Karpas-422 (cell line): ENCODE measurements at regions not wholly inside any gene's neighbourhood (a gene's known extent, or its start where the extent isn't known, plus 50 kb on each side); places are given as distances from the start of the nearest gene placed in this dataset.

Experiments used
- DNase-seq: peaks from one replicate; pipeline ENCODE4 v3.0.0-alpha.2; 2015
- H2AFZ ChIP-seq: fragments of 200-600 bp; sonication (generic); 2 replicates; pipeline ENCODE4 v1.6.1; 2014; ENCODE audit warnings: antibody characterized with exemption, low read length, mixed read lengths
- H3K27ac ChIP-seq: fragments of 200-600 bp; sonication (generic); 2 replicates; pipeline ENCODE4 v1.5.1; 2014; ENCODE audit warnings: mild to moderate bottlenecking, low read length, moderate library complexity
- H3K27me3 ChIP-seq: fragments of 200-600 bp; sonication (generic); 2 replicates; pipeline ENCODE4 v1.6.1; 2014; ENCODE audit warnings: low read length, mixed read lengths
- H3K36me3 ChIP-seq: fragments of 200-600 bp; sonication (generic); 2 replicates; pipeline ENCODE4 v1.6.1; 2014; ENCODE audit warnings: low read length, mixed read lengths; ENCODE audit not compliant: insufficient read depth
- H3K4me1 ChIP-seq: fragments of 200-600 bp; sonication (generic); 2 replicates; pipeline ENCODE4 v1.6.1; 2014; ENCODE audit warnings: mild to moderate bottlenecking, low read length, mixed read lengths
- H3K4me2 ChIP-seq: fragments of 200-600 bp; sonication (generic); 2 replicates; pipeline ENCODE4 v1.6.1; 2014; ENCODE audit warnings: low read length, low read depth, mild to moderate bottlenecking; ENCODE audit not compliant: poor library complexity, severe bottlenecking
- H3K4me3 ChIP-seq: fragments of 200-600 bp; sonication (generic); 2 replicates; pipeline ENCODE4 v1.5.1; 2014; ENCODE audit warnings: mild to moderate bottlenecking, antibody characterized with exemption, low read length, mixed read lengths
- H3K79me2 ChIP-seq: fragments of 200-600 bp; sonication (generic); 2 replicates; pipeline ENCODE4 v1.6.1; 2014; ENCODE audit warnings: mild to moderate bottlenecking, low read length, mixed read lengths
- H3K9ac ChIP-seq: fragments of 200-600 bp; sonication (generic); 2 replicates; pipeline ENCODE4 v1.6.0; 2014; ENCODE audit warnings: low read length
- H3K9me2 ChIP-seq: fragments of 200-600 bp; sonication (generic), shearing (Covaris generic); replicated peaks from 2 replicates; pipeline ENCODE4 v1.6.0; 2014; ENCODE audit warnings: mild to moderate bottlenecking, low read length, moderate library complexity; ENCODE audit not compliant: insufficient read depth
- H3K9me3 ChIP-seq: fragments of 300-700, 200-600 bp; sonication (generic); 2 replicates; pipeline ENCODE4 v1.6.1; 2014; ENCODE audit warnings: low read length, mixed read lengths
- H4K20me1 ChIP-seq: fragments of 200-600 bp; sonication (generic); 2 replicates; pipeline ENCODE4 v1.6.1; 2014; ENCODE audit warnings: mild to moderate bottlenecking, antibody characterized with exemption, low read length, low read depth; ENCODE audit not compliant: insufficient read depth

DNA sequence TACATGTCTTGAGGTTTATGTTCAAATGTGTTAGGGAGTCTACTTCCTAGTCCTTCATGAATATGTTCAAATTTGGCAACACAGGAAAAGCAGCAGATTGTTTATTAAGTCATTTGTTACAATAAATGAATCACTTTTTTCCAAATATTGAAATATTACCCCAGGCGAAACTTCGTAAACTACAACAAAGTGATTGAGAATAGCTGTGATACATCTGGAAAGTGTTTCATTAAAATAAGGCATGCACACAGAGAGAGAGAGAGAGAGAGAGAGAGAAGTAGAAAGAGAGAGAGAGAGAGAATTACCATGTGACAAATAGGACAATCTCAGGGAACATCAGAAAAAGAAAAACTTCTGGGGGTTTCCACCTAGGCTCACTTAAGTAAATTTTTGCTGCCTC, 363.1 kb upstream of the PTCHD4 start:
- Histone ChIP-seq H3K27ac (no peak overlapping the region), H3K9me2 (no peaks in the 10 kb centered on the region), H2AFZ (no peak overlapping the region), H3K9me3 (no peaks in the 10 kb centered on the region), H3K4me3 (no peak overlapping the region), H3K36me3 (no peaks in the 10 kb centered on the region), H3K79me2 (no peaks in the 10 kb centered on the region), H4K20me1 (no peaks in the 10 kb centered on the region), H3K4me2 (no peak overlapping the region), H3K9ac (no peak overlapping the region), H3K27me3 (no peaks in the 10 kb centered on the region), H3K4me1 (no peaks in the 10 kb centered on the region)
- DNase-seq = peak; percentile 25

DNA sequence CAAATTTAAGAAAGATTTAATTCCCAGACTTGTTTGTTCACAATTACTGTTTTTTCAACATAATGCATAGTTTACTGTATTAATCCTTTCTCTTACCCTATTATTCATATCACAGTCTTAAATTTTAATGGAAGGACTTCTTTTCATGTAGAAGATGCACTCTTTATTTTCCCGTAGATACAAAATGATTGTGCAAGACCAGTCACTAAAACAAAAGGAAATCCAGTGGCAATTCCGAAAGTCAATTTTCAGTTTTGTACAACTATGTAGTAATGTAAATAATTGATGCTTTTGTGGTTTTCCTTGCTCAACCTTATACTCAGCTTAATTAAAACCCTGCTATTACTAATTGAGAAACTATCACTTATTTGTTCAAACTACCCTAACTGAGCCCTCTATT, 361.5 kb upstream of the PTCHD4 start:
- Histone ChIP-seq H3K4me2 (no peak overlapping the region), H3K9me3 (no peaks in the 10 kb centered on the region), H3K27me3 (no peaks in the 10 kb centered on the region), H3K4me1 (no peaks in the 10 kb centered on the region), H3K9me2 (no peaks in the 10 kb centered on the region), H4K20me1 (no peaks in the 10 kb centered on the region), H3K27ac (no peak overlapping the region), H3K4me3 (no peak overlapping the region), H2AFZ (no peak overlapping the region), H3K79me2 (no peaks in the 10 kb centered on the region), H3K9ac (no peak overlapping the region), H3K36me3 (no peaks in the 10 kb centered on the region)
- no peak for DNase-seq

DNA sequence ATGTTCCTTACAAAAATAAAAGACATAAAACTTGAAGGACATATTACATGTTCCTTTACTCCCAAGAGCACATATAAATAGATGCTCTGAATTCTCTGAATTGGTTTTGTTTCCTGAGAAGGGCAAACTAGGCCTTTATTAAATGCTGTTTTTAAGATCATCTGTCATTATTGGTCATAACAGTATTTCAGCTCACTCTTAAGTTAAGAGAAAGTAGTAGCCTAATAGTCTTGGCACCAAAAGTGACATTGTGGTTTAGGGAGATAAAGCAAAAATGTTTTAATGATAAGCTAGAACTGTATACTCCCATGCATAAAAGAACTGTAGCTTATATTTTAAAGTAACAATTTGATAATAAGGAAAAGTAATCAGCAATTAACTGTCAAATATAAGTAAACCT, 361.1 kb upstream of the PTCHD4 start:
- Histone ChIP-seq H2AFZ (no peak overlapping the region), H3K9me3 (no peaks in the 10 kb centered on the region), H3K27me3 (no peaks in the 10 kb centered on the region), H3K9ac (no peak overlapping the region), H3K4me2 (no peak overlapping the region), H3K79me2 (no peaks in the 10 kb centered on the region), H3K4me3 (no peak overlapping the region), H3K4me1 (no peaks in the 10 kb centered on the region), H4K20me1 (no peaks in the 10 kb centered on the region), H3K36me3 (no peaks in the 10 kb centered on the region), H3K9me2 (no peaks in the 10 kb centered on the region), H3K27ac (no peak overlapping the region)
- DNase-seq = no peak

DNA sequence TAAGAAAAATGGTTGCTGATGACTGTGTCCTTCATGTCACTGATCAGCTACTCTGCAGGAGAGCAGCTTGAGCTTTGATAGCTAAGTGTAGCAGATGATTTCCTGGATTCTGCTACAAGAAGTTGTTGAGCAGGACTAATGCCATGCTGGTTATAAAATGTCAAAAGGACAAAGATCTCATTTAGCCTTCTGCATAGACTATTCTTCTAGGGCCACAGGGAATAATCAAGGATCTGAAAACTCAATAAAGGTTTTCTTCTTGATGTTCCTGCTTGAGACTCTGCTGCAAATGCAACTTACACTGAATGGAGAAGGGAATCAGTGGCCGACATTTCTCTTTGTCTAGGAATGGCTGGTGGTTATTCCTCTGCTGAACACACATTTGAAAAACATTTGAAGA, 360.3 kb upstream of the PTCHD4 start:
- Histone ChIP-seq H3K4me2 (no peak overlapping the region), H3K9me3 (no peaks in the 10 kb centered on the region), H3K27me3 (no peaks in the 10 kb centered on the region), H3K36me3 (no peaks in the 10 kb centered on the region), H2AFZ (no peak overlapping the region), H3K4me3 (no peak overlapping the region), H4K20me1 (no peaks in the 10 kb centered on the region), H3K9me2 (no peaks in the 10 kb centered on the region), H3K9ac (no peak overlapping the region), H3K4me1 (no peaks in the 10 kb centered on the region), H3K79me2 (no peaks in the 10 kb centered on the region), H3K27ac (no peak overlapping the region)
- DNase-seq = peak; percentile 24

DNA sequence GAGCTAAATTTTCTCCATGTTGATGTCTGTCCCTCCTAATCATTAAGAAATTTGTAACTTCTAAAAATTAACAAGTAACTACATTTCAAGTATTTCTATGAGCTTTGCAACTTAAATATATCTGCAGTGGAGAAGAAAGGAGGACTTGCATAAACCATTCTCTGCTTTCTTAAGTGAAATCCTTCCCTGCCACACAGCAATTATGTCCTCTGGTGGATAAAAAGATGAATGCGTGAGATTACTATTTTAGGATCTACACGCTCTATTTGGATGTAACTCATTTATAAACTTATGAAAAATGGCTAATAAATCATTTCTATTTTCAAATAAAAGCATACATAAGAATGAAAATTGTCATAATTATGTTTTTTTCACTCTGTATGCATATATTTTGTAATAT, 338.0 kb upstream of the PTCHD4 start:
- Histone ChIP-seq H3K27me3 (no peaks in the 10 kb centered on the region), H3K9ac (no peak overlapping the region), H3K36me3 (no peaks in the 10 kb centered on the region), H3K9me3 (no peaks in the 10 kb centered on the region), H2AFZ (no peak overlapping the region), H3K27ac (no peak overlapping the region), H3K4me2 (no peak overlapping the region), H3K79me2 (no peaks in the 10 kb centered on the region), H3K4me1 (no peaks in the 10 kb centered on the region), H3K4me3 (no peak overlapping the region), H4K20me1 (no peaks in the 10 kb centered on the region), H3K9me2 (no peaks in the 10 kb centered on the region)
- no peak for DNase-seq

DNA sequence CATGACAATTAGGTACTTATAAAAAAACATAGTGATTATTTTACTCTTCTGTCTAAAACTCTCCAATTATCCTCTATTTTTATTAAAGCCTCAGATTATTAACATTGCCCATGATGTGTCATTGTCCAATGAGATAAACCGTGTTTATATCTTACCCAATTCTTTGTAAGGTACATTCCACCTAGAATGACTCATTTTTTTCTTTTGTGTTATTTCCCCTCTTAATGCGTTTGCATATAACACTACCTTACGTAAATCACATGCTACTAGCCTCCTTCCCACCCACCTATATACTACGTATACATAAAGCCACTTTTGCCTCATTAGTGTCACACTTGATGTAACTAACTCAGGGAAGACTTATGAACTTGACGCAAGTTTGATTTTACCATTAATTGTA, 336.3 kb upstream of the PTCHD4 start:
- Histone ChIP-seq H3K4me2 (no peak overlapping the region), H3K9ac (no peak overlapping the region), H3K4me1 (no peaks in the 10 kb centered on the region), H2AFZ (no peak overlapping the region), H3K36me3 (no peaks in the 10 kb centered on the region), H4K20me1 (no peaks in the 10 kb centered on the region), H3K27ac (no peak overlapping the region), H3K9me2 (no peaks in the 10 kb centered on the region), H3K4me3 (no peak overlapping the region), H3K9me3 (no peaks in the 10 kb centered on the region), H3K79me2 (no peaks in the 10 kb centered on the region), H3K27me3 (no peaks in the 10 kb centered on the region)
- no peak for DNase-seq

DNA sequence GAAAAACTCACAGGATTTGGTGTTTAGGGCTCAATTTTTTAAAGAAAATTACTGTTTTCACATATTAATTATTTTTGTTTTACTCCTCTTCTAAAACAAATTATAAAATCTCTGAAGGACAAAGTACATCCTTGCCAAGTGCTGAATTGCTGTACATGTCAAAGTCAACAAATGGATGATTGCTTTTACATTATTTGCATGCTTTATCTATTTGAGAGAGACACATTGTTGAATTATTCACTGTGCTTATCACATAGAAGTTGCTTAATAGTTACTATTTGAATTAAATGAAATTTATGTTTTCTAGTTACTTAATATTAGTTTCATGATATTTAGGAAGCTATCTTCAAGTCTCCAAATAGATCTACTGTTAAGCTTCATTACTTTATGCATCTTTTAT, 318.6 kb upstream of the PTCHD4 start:
- Histone ChIP-seq H3K36me3 (no peaks in the 10 kb centered on the region), H3K4me3 (no peak overlapping the region), H3K79me2 (no peaks in the 10 kb centered on the region), H3K9me3 (no peaks in the 10 kb centered on the region), H3K9me2 (no peaks in the 10 kb centered on the region), H3K4me2 (no peak overlapping the region), H3K4me1 (no peaks in the 10 kb centered on the region), H2AFZ (no peak overlapping the region), H3K27ac (no peak overlapping the region), H3K27me3 (no peaks in the 10 kb centered on the region), H4K20me1 (no peaks in the 10 kb centered on the region), H3K9ac (no peak overlapping the region)
- no peak for DNase-seq

DNA sequence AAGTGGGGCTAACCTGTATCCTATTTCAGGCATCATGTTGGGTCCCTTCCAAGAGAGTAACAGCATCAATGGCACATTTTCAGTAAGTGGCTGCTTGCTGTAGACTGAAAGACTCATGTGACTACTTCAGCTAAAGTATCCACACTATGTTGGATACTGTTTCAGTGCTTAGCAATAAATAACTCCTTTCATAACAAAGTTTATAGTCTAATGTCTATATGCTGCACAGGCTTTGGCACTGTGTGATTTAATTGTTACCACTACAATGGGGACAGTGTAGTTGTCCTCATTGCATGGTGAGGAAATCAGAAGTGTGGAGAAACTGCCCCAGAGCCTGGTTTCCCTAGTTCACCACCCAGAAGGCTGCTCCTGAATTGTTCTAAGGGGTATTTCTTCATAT, 318.0 kb upstream of the PTCHD4 start:
- no peak overlapping the region for H2AFZ ChIP-seq
- no peaks in the 10 kb centered on the region for H4K20me1 ChIP-seq
- no peak overlapping the region for H3K9ac ChIP-seq
- no peaks in the 10 kb centered on the region for H3K27me3 ChIP-seq
- no peaks in the 10 kb centered on the region for H3K9me2 ChIP-seq
- no peaks in the 10 kb centered on the region for H3K79me2 ChIP-seq
- no peak for DNase-seq
- H3K27ac ChIP-seq = no peak overlapping the region
- no peak overlapping the region for H3K4me3 ChIP-seq
- H3K9me3 ChIP-seq = no peaks in the 10 kb centered on the region
- H3K4me2 ChIP-seq = no peak overlapping the region
- no peaks in the 10 kb centered on the region for H3K4me1 ChIP-seq
- H3K36me3 ChIP-seq = no peaks in the 10 kb centered on the region

DNA sequence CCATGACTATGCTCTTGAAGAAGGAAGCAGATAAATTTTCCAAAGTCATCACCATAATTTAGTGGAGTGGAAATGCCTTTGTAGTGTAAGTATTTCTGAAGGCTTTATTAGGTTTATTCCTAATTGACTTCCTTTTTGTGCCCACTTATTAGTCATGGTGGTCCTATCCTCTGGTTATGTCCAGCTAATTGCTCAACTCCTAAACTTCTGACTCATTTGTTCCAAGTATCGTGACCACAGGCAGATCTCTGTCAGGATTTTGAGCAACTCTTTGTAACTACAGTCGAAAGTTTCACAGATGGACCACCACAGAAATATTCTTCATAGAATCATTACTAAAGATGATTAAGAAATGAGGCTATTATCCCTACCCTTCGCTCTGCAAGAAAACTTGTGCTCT, 315.6 kb upstream of the PTCHD4 start:
- Histone ChIP-seq H2AFZ (no peak overlapping the region), H3K4me1 (no peaks in the 10 kb centered on the region), H4K20me1 (no peaks in the 10 kb centered on the region), H3K27ac (no peak overlapping the region), H3K36me3 (no peaks in the 10 kb centered on the region), H3K9me2 (no peaks in the 10 kb centered on the region; the same call in 1 of the 2 replicates), H3K27me3 (no peaks in the 10 kb centered on the region), H3K4me2 (no peak overlapping the region), H3K79me2 (no peaks in the 10 kb centered on the region), H3K4me3 (no peak overlapping the region), H3K9ac (no peak overlapping the region), H3K9me3 (no peaks in the 10 kb centered on the region)
- no peak for DNase-seq
